NCI-H526 treated with DMSO at 0.1 percent for 48 hours (cell line): ENCODE measurements at regions not wholly inside any gene's neighbourhood (a gene's known extent, or its start where the extent isn't known, plus 50 kb on each side); places are given as distances from the start of the nearest gene placed in this dataset.

Experiments used
- DNase-seq: peaks from one replicate; lab custom pipeline; 2025; lab: John Stamatoyannopoulos, UW

GRCh38 chr4:132540797-132541196, 608.3 kb upstream of the PCDH10 start:
- DNase-seq, result no peak

DNA sequence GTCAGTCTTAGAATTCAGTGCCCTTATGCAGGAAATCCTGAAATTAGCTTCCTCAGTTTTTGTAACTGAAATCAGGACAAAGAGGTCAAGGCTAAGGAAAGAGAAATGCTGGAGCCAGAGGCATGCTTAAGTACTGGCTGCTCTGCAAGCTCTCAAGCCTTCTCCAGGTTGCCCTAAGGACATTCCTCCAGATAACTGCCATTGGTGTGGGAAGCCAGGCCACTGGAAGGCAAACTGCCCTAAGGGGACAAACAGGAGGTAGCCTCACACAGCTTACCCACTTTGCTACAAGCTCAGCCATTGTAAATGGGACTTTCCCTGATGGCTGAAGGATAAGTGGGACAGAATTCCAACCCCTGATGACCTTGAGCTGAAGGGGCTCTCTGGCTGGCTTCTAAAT, 606.9 kb upstream of the PCDH10 start:
- no peak for DNase-seq

DNA sequence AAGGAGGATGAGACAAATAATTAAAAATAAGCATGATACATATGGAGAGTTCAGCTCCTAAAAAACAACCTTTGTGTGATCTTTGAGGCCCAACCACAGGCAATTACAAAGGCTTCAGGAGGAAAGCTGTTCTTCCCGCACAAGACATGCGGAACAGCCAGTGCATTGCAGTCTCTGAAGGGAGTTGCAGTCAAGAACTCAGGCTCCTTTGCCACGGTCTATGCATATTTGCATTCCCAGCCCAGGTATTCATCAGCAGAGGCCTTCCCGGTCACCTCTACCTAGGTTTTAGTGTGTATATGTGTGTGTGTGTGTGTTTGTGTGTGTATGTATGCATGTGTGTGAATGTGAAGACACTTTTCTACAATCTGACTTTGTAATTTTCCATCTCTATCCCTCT, 600.6 kb upstream of the PCDH10 start:
- no peak for DNase-seq

GRCh38 chr4:132556316-132556715, 592.8 kb upstream of the PCDH10 start:
- no peak for DNase-seq

GRCh38 chr4:132557660-132558059, 591.4 kb upstream of the PCDH10 start:
- DNase-seq, result no peak

- no peak for DNase-seq
Measured at GRCh38 chr4:132564920-132565319, 584.2 kb upstream of the PCDH10 start.

GRCh38 chr4:132565542-132565941, 583.6 kb upstream of the PCDH10 start:
- no peak for DNase-seq

- no peak for DNase-seq
Measured at GRCh38 chr4:132572210-132572609, 576.9 kb upstream of the PCDH10 start.

DNA sequence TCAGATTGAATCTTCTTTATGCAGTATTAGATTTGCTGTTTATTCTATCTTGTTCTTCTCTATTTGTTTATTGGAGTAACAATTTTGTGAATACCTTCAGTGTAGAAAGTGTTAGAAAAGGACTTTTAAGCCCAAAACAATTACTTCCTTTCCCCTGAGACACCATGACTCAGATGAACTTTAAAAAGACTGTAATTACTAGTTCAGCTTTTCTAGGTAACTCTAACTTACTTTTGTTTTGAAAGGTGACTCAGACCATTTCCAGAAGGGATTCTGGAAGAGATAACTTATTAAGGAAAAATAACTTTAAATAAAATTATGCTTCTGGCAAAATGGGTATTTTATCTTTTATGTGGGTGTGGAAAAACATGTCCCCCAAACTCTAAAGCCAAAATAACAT, 561.5 kb upstream of the PCDH10 start:
- DNase-seq, result no peak

- no peak for DNase-seq
Measured at GRCh38 chr4:132592340-132592739, 556.8 kb upstream of the PCDH10 start.

DNA sequence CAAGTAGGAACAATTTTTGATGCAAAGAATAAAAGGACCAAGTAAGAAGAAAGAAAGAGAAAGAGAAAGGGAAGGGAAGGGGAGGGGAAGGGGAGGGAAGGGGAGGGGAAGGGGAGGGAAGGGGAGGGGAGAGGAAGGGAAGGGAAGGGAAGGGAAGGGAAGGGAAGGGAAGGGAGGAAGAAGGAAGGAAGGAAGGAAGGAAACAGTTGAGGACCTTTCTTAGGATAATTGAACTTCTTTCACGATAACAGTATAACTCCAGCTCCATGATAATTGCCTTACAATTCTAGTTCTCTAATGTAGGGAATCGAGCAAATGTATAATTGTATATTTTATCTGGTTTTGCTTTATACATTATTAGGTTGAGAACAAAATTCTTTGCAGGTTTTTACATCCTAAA, 556.2 kb upstream of the PCDH10 start:
- DNase-seq, result no peak

DNA sequence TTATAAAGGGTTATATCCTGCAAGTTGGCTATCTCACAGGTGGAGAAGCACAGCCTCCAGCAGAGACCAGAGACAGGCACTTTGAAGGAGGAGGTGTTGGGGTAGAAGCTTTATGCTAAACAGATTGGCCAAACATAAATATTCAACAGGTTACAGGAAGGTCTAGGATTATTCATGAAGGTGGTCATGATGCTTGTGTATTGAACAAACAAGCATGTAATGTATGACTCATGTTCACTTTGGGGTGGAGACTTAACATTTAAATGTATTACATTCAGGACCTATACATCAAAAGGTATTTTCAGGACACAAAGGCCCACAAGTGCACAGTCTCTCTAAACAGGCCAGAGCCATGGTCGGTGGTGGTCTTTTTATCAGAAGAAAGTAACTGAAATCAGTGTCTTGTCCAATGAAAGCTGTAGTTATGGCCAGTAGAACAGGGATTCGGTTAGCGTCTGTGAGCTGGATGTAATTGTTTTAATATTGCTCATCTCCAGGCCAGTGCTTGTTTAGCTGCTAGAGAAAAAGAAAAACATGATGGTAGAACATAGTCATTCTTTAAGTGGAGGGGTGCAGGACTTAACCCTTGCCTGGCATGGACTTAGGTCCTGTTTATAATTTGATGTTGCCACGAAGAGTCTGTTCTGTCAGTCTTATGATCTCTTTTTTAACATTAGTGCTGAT, 555.2 kb upstream of the PCDH10 start:
- DNase-seq, result no peak

DNA sequence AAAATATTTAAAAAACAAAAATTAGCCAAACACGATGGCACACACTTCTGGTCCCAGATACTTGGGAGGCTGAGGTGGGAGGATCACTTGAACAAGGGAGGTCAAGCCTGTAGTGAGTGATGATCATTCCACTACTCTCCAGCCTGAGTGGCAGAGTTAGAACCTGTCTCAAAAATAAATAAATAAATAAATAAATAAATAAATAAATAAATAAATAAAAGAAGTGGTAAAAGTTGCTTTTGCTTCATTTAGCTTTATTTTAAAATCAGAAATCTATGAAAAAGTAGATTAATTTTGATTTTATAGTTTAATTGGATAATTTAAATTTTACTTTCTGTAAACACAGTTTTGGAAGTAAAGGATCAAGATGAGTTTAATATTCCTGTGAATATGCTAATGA, 552.9 kb upstream of the PCDH10 start:
- no peak for DNase-seq

DNA sequence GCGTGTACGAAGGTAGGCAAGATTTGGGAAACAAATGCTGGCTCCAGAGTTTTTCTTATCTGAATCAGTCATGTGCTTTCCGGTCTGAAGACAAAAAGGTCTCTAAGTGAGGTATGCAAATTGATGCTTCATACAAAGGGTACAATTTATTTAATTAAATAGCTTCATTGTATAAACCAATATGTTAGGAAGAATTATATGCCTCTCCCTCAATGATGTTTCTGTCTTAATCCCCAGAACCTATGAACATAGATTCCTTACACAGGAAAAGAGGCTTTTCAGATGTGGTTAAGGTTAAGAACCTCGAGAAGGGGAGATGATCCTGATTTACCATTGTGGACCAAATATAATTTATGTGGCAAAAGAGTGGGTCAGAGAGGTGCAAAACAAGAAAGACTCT, 543.5 kb upstream of the PCDH10 start:
- DNase-seq, result peak; percentile 7

GRCh38 chr4:132614682-132615081, 534.4 kb upstream of the PCDH10 start:
- DNase-seq, result no peak

DNA sequence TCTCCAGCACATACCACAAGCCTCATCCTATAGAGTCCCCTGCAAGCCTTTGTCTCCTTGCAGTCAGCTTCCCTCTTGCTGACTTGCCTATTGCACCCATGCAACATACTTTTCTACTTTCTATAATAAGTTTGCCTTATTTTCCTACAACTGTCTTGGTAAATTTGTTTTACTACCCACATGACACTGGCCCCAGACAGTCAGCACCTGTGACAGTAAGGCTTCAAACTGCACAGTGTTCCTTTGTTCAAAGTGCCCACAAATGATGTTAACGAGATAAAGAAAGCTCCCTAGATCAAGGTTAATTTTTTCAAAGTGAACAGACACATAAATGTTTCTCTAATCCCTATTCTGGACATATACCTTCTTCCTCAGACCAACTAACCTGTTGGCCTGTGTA, 529.1 kb upstream of the PCDH10 start:
- DNase-seq, result peak; percentile 33

- DNase-seq, result peak; percentile 34
Measured at GRCh38 chr4:132642016-132642817, 506.9 kb upstream of the PCDH10 start.

GRCh38 chr4:132646186-132646585, 502.9 kb upstream of the PCDH10 start:
- no peak for DNase-seq

- no peak for DNase-seq
Measured at GRCh38 chr4:132651196-132651595, 497.9 kb upstream of the PCDH10 start.

- DNase-seq, result no peak
Measured at GRCh38 chr4:132660181-132660580, 488.9 kb upstream of the PCDH10 start.

GRCh38 chr4:132662456-132662855, 486.6 kb upstream of the PCDH10 start:
- DNase-seq, result no peak

DNA sequence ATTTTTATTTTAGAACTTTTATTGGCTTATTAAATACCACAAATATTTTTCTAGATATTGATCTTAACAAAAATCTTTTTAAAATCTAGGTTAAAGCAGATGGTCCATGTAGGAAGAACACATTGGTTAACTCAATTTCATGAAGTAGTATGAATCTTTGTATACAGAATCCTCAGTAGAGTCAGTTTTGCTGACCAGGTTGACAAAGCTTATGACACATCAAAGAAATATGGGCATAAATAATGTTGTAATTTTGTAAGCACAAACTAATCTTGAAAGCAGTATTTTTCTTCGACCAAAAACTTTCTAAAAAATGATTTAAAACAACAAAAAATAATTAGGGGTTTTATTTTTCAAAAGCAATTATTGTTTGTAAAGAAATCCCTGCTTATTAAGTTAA, 479.3 kb upstream of the PCDH10 start:
- no peak for DNase-seq

DNA sequence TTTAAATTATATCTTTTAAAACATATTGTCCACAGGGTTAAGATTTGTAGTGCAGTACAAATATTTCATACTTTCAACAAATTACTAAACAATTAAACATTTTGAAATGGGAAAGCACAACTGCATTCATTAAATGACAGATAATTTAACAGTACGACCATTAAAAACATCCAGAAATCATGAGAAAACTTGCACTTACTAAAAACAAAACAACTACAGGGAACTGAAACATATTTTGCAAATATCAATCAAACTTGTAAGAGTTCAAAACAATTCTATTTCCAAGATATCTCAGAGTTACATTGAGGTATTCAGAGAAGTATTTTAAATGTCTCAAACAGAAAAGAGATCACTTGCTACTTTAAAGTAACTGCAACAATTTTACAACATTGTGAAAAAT, 478.5 kb upstream of the PCDH10 start:
- no peak for DNase-seq

GRCh38 chr4:132683957-132684356, 465.1 kb upstream of the PCDH10 start:
- DNase-seq, result no peak
